ENCODE measurements at regions not wholly inside any gene's neighbourhood (a gene's known extent, or its start where the extent isn't known, plus 50 kb on each side); places are given as distances from the start of the nearest gene placed in this dataset.

DNA sequence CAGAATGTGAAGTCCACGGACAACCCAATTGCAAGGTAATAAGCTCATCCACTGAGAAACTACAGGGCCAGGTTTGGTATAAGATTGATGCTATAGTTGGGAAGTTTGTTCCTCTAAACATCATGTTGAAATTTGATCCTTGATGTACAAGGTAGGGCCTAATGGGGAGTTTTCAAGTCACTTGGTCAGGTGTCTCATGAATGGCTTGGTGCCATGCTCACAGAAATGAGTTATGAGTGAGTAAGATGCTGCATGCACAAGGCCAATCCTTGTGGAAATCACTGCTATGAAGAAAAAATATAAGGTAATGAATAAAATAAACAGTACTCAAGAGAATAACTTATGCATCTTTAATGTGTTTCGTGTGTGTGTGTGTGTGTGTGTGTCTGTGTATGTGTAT is 1891.2 kb downstream of the NCAM2 start:
- no peak for TF ChIP-seq RCOR1 (IDR thresholded peaks at IDR 0.05; ENCODE audit: low read depth, low read length)
- TF ChIP-seq ESRRA (IDR thresholded peaks at IDR 0.05; ENCODE audit: borderline replicate concordance, low read length) = no peak
- TF ChIP-seq CHD4 (IDR thresholded peaks at IDR 0.05; ENCODE audit: borderline replicate concordance) = no peak
- TF ChIP-seq, protein P1, sequence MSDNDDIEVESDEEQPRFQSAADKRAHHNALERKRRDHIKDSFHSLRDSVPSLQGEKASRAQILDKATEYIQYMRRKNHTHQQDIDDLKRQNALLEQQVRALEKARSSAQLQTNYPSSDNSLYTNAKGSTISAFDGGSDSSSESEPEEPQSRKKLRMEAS (IDR thresholded peaks at IDR 0.05) = no peak
- TF ChIP-seq HOXA7 (CRISPR knock-in tag; IDR thresholded peaks at IDR 0.05) = no peak
- no peak for TF ChIP-seq EP300 (IDR thresholded peaks at IDR 0.05)
- TF ChIP-seq, protein P2, sequence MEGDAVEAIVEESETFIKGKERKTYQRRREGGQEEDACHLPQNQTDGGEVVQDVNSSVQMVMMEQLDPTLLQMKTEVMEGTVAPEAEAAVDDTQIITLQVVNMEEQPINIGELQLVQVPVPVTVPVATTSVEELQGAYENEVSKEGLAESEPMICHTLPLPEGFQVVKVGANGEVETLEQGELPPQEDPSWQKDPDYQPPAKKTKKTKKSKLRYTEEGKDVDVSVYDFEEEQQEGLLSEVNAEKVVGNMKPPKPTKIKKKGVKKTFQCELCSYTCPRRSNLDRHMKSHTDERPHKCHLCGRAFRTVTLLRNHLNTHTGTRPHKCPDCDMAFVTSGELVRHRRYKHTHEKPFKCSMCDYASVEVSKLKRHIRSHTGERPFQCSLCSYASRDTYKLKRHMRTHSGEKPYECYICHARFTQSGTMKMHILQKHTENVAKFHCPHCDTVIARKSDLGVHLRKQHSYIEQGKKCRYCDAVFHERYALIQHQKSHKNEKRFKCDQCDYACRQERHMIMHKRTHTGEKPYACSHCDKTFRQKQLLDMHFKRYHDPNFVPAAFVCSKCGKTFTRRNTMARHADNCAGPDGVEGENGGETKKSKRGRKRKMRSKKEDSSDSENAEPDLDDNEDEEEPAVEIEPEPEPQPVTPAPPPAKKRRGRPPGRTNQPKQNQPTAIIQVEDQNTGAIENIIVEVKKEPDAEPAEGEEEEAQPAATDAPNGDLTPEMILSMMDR (IDR thresholded peaks at IDR 0.05) = no peak
- no peak for TF ChIP-seq HDAC2 (IDR thresholded peaks at IDR 0.05)
- TF ChIP-seq, protein P3, sequence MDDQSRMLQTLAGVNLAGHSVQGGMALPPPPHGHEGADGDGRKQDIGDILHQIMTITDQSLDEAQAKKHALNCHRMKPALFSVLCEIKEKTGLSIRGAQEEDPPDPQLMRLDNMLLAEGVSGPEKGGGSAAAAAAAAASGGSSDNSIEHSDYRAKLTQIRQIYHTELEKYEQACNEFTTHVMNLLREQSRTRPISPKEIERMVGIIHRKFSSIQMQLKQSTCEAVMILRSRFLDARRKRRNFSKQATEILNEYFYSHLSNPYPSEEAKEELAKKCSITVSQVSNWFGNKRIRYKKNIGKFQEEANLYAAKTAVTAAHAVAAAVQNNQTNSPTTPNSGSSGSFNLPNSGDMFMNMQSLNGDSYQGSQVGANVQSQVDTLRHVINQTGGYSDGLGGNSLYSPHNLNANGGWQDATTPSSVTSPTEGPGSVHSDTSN (IDR thresholded peaks at IDR 0.05) = no peak
